ENCODE measurements at regions not wholly inside any gene's neighbourhood (a gene's known extent, or its start where the extent isn't known, plus 50 kb on each side); places are given as distances from the start of the nearest gene placed in this dataset.

DNA sequence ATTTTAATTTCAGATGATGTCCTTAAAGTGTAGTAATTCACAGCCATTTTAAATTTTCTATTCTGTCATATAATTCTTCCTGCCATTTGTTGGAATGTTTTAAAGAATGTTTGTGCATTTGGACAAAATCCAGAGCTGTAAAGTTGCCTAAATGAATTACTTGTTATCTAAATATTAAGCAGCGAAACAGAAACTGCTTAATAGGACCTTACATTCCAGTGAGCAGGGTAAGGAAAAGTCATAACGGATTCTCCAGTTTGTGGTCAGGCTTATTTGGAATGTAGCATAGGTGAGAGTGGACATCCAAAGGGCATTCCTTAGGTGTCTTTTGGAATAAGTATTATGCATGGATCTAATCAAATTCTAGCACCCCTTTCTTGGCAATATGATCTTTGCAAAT, 410.4 kb upstream of the PTPRD start:
- Histone ChIP-seq H3K27me3 (replicated peaks; ENCODE audit: insufficient read depth, low read length) (no peaks in the 10 kb centered on the region), H3K4me1 (ENCODE audit: low read length) (no peaks in the 10 kb centered on the region), H2AFZ (ENCODE audit: low read length) (no peak overlapping the region), H3K4me3 (ENCODE audit: low read length) (no peak overlapping the region), H3K9me3 (replicated peaks; ENCODE audit: insufficient read depth, low read length) (no peaks in the 10 kb centered on the region), H3K36me3 (replicated peaks; ENCODE audit: insufficient read depth, low read length) (no peaks in the 10 kb centered on the region), H3K79me2 (ENCODE audit: low read length) (no peaks in the 10 kb centered on the region), H3F3A (ENCODE audit: insufficient read depth, low read length) (no peaks in the 10 kb centered on the region), H3K9me2 (replicated peaks; ENCODE audit: insufficient read depth, low read length) (no peaks in the 10 kb centered on the region), H3K27ac (ENCODE audit: low read length) (no peak overlapping the region), H4K20me1 (ENCODE audit: insufficient read depth, low read length) (no peaks in the 10 kb centered on the region), H3K9ac (ENCODE audit: low read length) (no peak overlapping the region), H3K4me2 (ENCODE audit: low read depth, low read length) (no peak overlapping the region)
- no peak for DNase-seq
- TF ChIP-seq EZH2 (optimal IDR thresholded peaks at IDR 0.05; ENCODE audit: low read depth, low read length) (no peak), EZH2phosphoT487 (IDR thresholded peaks at IDR 0.05; ENCODE audit: low read length) (no peak)
- TF ChIP-seq, protein P1, sequence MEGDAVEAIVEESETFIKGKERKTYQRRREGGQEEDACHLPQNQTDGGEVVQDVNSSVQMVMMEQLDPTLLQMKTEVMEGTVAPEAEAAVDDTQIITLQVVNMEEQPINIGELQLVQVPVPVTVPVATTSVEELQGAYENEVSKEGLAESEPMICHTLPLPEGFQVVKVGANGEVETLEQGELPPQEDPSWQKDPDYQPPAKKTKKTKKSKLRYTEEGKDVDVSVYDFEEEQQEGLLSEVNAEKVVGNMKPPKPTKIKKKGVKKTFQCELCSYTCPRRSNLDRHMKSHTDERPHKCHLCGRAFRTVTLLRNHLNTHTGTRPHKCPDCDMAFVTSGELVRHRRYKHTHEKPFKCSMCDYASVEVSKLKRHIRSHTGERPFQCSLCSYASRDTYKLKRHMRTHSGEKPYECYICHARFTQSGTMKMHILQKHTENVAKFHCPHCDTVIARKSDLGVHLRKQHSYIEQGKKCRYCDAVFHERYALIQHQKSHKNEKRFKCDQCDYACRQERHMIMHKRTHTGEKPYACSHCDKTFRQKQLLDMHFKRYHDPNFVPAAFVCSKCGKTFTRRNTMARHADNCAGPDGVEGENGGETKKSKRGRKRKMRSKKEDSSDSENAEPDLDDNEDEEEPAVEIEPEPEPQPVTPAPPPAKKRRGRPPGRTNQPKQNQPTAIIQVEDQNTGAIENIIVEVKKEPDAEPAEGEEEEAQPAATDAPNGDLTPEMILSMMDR (IDR thresholded peaks at IDR 0.05; ENCODE audit: low read length) = no peak

GRCh38 chr9:11025775-11026174, 413.0 kb upstream of the PTPRD start:
- Histone ChIP-seq H3K27me3 (replicated peaks; ENCODE audit: insufficient read depth, low read length) (no peaks in the 10 kb centered on the region), H3K79me2 (ENCODE audit: low read length) (no peaks in the 10 kb centered on the region), H3K4me1 (ENCODE audit: low read length) (no peaks in the 10 kb centered on the region), H3F3A (ENCODE audit: insufficient read depth, low read length) (no peaks in the 10 kb centered on the region), H3K36me3 (replicated peaks; ENCODE audit: insufficient read depth, low read length) (no peaks in the 10 kb centered on the region), H3K4me3 (ENCODE audit: low read length) (no peak overlapping the region), H3K9ac (ENCODE audit: low read length) (no peak overlapping the region), H3K4me2 (ENCODE audit: low read depth, low read length) (no peak overlapping the region), H4K20me1 (ENCODE audit: insufficient read depth, low read length) (no peaks in the 10 kb centered on the region), H3K9me2 (replicated peaks; ENCODE audit: insufficient read depth, low read length) (no peaks in the 10 kb centered on the region), H3K9me3 (replicated peaks; ENCODE audit: insufficient read depth, low read length) (no peaks in the 10 kb centered on the region), H3K27ac (ENCODE audit: low read length) (no peak overlapping the region), H2AFZ (ENCODE audit: low read length) (no peak overlapping the region)
- no peak for DNase-seq
- TF ChIP-seq EZH2phosphoT487 (IDR thresholded peaks at IDR 0.05; ENCODE audit: low read length) = no peak
- no peak for TF ChIP-seq EZH2 (optimal IDR thresholded peaks at IDR 0.05; ENCODE audit: low read depth, low read length)
- TF ChIP-seq, protein P1 (IDR thresholded peaks at IDR 0.05; ENCODE audit: low read length) = no peak

DNA sequence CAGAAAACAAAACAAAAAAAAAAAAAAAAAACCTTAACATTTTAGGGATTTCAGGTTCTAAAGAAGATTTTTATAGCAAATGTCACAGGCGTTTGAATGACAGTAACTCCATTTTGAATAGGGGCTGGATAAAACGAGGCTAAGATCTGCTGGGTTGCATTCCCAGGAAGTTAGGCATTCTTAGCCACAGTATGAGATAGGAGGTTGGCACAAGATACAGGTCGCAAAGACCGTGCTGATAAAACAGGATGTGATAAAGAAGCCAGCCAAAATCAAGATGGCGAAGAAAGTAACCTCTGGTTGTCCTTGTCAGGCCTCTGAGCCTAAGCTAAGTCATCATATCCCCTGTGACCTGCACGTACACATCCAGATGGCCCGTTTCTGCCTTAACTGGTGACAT, 425.6 kb upstream of the PTPRD start:
- H3K27me3 ChIP-seq (replicated peaks; ENCODE audit: insufficient read depth, low read length) = no peaks in the 10 kb centered on the region
- no peak overlapping the region for H2AFZ ChIP-seq (ENCODE audit: low read length)
- H3K9ac ChIP-seq (ENCODE audit: low read length) = no peak overlapping the region
- H3K4me1 ChIP-seq (ENCODE audit: low read length) = no peaks in the 10 kb centered on the region
- no peaks in the 10 kb centered on the region for H3K36me3 ChIP-seq (replicated peaks; ENCODE audit: insufficient read depth, low read length)
- no peak overlapping the region for H3K4me2 ChIP-seq (ENCODE audit: low read depth, low read length)
- H3F3A ChIP-seq (ENCODE audit: insufficient read depth, low read length) = no peaks in the 10 kb centered on the region
- no peaks in the 10 kb centered on the region; the same call in 1 of the 2 replicates for H3K9me3 ChIP-seq (replicated peaks; ENCODE audit: insufficient read depth, low read length)
- TF ChIP-seq EZH2 (optimal IDR thresholded peaks at IDR 0.05; ENCODE audit: low read depth, low read length) (no peak), EZH2phosphoT487 (IDR thresholded peaks at IDR 0.05; ENCODE audit: low read length) (no peak)
- TF ChIP-seq, protein P1 (IDR thresholded peaks at IDR 0.05; ENCODE audit: low read length) = no peak
- no peaks in the 10 kb centered on the region for H4K20me1 ChIP-seq (ENCODE audit: insufficient read depth, low read length)
- H3K79me2 ChIP-seq (ENCODE audit: low read length) = no peaks in the 10 kb centered on the region
- H3K4me3 ChIP-seq (ENCODE audit: low read length) = no peak overlapping the region
- DNase-seq = no peak
- no peak overlapping the region for H3K27ac ChIP-seq (ENCODE audit: low read length)
- no peaks in the 10 kb centered on the region for H3K9me2 ChIP-seq (replicated peaks; ENCODE audit: insufficient read depth, low read length)

All from MM.1S (cell line).